ENCODE measurements at regions not wholly inside any gene's neighbourhood (a gene's known extent, or its start where the extent isn't known, plus 50 kb on each side); places are given as distances from the start of the nearest gene placed in this dataset.

DNA sequence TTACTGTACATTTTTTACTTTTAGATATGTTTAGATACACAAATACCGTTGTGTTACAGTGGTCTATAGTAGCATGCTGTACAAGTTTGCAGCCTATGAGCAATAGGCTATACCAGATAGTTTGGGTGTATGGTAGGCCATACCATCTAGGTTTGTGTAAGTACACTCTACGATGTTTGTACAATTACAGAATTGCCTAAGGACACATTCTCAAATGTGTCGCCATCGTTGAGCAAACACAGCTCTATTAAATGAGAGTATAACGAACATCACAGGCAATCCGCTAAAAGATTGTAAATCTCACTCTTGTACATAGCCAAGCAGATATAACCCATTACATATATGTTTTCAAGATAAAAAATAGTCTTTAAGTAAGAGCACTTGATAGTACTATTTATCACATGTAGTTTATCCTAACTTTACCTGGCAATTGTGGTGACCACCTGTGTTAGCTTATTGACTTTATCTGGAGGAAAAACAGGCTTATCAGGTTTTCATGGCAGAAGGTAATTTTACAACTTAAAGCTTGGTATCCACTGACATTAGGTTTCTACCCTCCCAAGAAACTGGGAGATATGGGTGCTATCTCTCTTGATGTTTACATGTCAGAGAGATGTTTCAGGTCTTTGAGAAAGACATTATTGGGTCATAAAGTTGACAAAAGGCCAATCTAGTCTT, 898.7 kb downstream of the NSUN3 start:
- TF ChIP-seq, protein P1, sequence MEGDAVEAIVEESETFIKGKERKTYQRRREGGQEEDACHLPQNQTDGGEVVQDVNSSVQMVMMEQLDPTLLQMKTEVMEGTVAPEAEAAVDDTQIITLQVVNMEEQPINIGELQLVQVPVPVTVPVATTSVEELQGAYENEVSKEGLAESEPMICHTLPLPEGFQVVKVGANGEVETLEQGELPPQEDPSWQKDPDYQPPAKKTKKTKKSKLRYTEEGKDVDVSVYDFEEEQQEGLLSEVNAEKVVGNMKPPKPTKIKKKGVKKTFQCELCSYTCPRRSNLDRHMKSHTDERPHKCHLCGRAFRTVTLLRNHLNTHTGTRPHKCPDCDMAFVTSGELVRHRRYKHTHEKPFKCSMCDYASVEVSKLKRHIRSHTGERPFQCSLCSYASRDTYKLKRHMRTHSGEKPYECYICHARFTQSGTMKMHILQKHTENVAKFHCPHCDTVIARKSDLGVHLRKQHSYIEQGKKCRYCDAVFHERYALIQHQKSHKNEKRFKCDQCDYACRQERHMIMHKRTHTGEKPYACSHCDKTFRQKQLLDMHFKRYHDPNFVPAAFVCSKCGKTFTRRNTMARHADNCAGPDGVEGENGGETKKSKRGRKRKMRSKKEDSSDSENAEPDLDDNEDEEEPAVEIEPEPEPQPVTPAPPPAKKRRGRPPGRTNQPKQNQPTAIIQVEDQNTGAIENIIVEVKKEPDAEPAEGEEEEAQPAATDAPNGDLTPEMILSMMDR (IDR thresholded peaks at IDR 0.05; ENCODE audit: insufficient read depth, low read depth, low read length, missing control alignments): no peak
- H3K4me3 ChIP-seq (ENCODE audit: low read length): no peak overlapping the region
- no peak for DNase-seq (ENCODE audit: low read depth)

DNA sequence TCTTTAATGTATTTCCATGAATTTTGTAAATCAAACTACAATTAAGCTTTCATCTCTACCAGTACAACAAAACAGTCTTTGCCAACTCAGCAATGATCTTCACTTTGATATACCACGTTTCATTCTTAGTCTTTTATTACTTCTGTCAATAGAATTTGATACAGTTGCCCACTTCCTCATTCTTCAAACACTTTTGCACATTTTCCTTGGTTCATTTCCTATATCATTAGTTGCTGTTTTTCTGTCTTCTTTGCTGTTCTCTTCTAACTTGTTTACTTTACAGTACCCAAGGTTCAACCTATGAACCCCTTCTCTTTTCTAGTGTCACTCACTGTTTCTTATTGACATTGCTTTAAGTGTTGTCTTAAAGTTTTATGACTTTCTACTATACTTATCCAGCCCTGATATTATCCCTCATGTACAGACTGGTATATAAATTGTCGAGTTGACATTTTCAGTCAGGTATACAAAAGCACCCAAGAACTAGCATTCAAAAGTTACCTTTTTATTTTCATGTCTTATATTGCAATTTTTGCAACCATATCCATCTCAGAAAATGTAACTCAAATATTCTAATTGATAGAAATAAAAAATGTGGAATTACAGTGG, 903.1 kb downstream of the NSUN3 start:
- TF ChIP-seq, protein P1 (IDR thresholded peaks at IDR 0.05; ENCODE audit: insufficient read depth, low read depth, low read length, missing control alignments): no peak
- no peak overlapping the region for H3K4me3 ChIP-seq (ENCODE audit: low read length)
- DNase-seq (ENCODE audit: low read depth): no peak

DNA sequence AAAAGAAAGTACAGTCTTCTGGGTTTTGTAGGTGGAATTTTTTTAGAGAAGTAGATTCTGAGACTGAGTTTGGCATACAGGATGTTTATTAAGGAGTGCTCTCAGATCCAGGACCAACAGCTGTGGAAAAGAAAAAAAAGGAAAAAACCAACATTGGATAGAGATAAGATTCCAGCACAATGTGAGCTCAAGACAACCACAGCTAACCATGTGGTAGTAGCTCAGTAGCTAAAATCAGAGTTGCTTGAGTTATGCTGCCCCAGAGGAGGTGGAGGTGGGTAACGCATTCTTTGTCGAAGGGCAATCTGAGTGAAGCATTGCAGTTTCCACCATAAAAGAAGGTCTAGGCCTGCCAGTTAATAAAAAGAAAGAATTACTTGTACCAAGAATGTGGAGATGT, 904.3 kb downstream of the NSUN3 start:
- TF ChIP-seq, protein P1 (IDR thresholded peaks at IDR 0.05; ENCODE audit: insufficient read depth, low read depth, low read length, missing control alignments): no peak
- no peak for DNase-seq (ENCODE audit: low read depth)
- no peak overlapping the region for H3K4me3 ChIP-seq (ENCODE audit: low read length)

DNA sequence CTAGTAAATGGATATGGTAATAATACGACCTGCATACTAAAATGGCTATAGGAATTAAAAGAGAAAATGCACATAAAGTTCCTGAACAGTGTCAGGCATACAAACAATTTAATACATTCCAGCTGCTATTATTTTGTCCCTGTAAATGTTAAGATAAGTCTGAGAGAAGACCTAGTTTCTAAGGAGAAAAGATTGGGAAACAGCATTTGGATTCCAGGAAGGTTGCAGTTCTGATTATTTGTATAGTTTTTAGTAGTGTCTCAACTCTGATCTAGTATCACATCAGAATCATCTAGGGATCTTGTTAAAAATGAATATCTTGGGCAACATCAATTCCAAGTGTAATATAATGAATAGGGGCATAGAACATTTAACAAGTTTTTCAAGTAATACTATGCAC, 905.7 kb downstream of the NSUN3 start:
- DNase-seq (ENCODE audit: low read depth): no peak
- TF ChIP-seq, protein P1 (IDR thresholded peaks at IDR 0.05; ENCODE audit: insufficient read depth, low read depth, low read length, missing control alignments): no peak
- no peak overlapping the region for H3K4me3 ChIP-seq (ENCODE audit: low read length)

DNA sequence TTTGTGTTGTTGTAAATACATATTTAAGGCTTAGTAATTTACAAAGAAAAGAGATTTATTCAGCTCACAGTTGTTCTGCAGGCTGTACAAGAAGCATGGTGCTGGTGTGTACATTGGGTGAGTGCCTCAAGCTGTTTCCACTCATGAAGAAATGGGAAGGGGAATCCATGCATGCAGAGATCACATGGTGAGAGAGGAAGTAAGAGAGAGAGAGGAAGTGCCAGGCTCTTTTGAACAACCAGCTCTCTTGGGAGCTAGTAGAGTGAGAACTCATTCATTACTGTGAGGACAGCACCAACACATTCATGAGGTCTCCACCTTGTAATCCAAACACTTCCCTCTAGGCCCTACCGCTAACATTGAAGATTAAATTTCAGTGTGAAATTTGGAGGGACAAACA, 909.2 kb downstream of the NSUN3 start:
- TF ChIP-seq, protein P1 (IDR thresholded peaks at IDR 0.05; ENCODE audit: insufficient read depth, low read depth, low read length, missing control alignments): no peak
- DNase-seq (ENCODE audit: low read depth): no peak
- no peak overlapping the region for H3K4me3 ChIP-seq (ENCODE audit: low read length)

DNA sequence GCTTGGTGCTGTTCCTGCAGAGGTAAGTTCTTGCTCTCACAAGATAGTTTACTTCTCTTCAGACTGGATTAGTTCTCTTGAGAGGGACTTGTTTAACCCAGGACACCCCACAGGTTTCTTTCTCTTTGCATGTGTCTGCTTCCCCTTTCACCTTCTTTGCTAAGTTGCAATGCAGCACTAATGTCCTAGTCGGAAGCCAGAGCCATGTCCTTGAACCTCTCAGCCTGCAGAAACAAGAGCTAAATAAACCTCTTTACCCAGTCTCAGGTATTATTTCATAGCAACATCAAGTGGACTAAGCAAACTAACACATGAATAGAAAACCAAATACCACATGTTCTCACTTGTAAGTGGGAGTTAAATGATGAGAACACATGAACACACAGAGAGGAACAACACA, 915.2 kb downstream of the NSUN3 start:
- TF ChIP-seq, protein P1 (IDR thresholded peaks at IDR 0.05; ENCODE audit: insufficient read depth, low read depth, low read length, missing control alignments): no peak
- H3K4me3 ChIP-seq (ENCODE audit: low read length): no peak overlapping the region
- no peak for DNase-seq (ENCODE audit: low read depth)

DNA sequence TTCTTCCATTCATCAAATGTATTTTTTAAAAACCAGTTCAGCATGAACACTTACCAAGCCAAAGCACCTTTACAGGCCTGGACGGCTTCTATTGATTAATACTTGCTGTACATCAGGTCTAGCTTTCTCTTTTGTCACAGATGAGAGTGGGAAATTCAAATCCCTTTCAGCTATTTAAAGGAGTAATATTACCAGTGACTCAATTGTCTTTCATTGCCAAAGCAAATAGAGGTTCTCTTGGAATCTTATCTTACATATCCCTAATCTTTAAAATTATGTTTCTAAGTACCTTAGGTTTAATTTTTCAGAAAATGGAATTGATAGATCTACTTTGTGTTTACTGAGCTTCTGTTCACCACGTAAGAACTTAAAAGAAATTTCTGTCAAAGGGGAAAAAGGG, 922.9 kb downstream of the NSUN3 start:
- TF ChIP-seq, protein P1 (IDR thresholded peaks at IDR 0.05; ENCODE audit: insufficient read depth, low read depth, low read length, missing control alignments): no peak
- no peak overlapping the region for H3K4me3 ChIP-seq (ENCODE audit: low read length)
- DNase-seq (ENCODE audit: low read depth): no peak

Measured in epithelial cell of esophagus (primary cell).